ENCODE measurements at regions not wholly inside any gene's neighbourhood (a gene's known extent, or its start where the extent isn't known, plus 50 kb on each side); places are given as distances from the start of the nearest gene placed in this dataset.
A peak's percentile ranks its signal among the peaks of the same experiment; 100 is the strongest.

- no peak for ATAC-seq
- Histone ChIP-seq H3K27me3 (no peaks in the 10 kb centered on the region), H3K4me1 (peaks cover 0 to 17% (median 0%) of the 10 kb centered on the region in 3 donors), H3K27ac (peak overlapping the region in 1 of 4 donors; percentile 38), H3K4me3 (no peak overlapping the region), H3K36me3 (no peaks in the 10 kb centered on the region), H3K9me3 (no peaks in the 10 kb centered on the region)
- TF ChIP-seq POLR2A (IDR thresholded peaks at IDR 0.05) (no peak), CTCF (IDR thresholded peaks at IDR 0.05) (no peak), POLR2AphosphoS5 (IDR thresholded peaks at IDR 0.05) (no peak), EP300 (IDR thresholded peaks at IDR 0.05) (no peak)
- 36 to 70% methylated on average over 4 to 7 of the region's 7 CpGs for WGBS, 2 donors (ENCODE audit: low coverage in 1 of 2)
These were observed 158.5 kb upstream of the LMO4 start for GRCh38 chr1:87170157-87170556.

GRCh38 chr1:87170931-87171598, 157.6 kb upstream of the LMO4 start:
- WGBS, 2 donors (ENCODE audit: low coverage in 1 of 2) = 76 to 93% methylated on average over 4 of the region's 4 CpGs
- no peaks in the 10 kb centered on the region for H3K27me3 ChIP-seq
- no peak for TF ChIP-seq CTCF (IDR thresholded peaks at IDR 0.05)
- no peak for TF ChIP-seq EP300 (IDR thresholded peaks at IDR 0.05)
- no peak for TF ChIP-seq POLR2A (IDR thresholded peaks at IDR 0.05)
- TF ChIP-seq POLR2AphosphoS5 (IDR thresholded peaks at IDR 0.05) = no peak
- peaks cover 0 to 17% (median 0%) of the 10 kb centered on the region in 3 donors for H3K4me1 ChIP-seq
- no peak overlapping the region for H3K27ac ChIP-seq
- H3K4me3 ChIP-seq = no peak overlapping the region
- ATAC-seq = no peak
- no peaks in the 10 kb centered on the region for H3K36me3 ChIP-seq
- no peaks in the 10 kb centered on the region for H3K9me3 ChIP-seq

- no peak for ATAC-seq
- H3K4me3 ChIP-seq = no peak overlapping the region
- 50 to 83% methylated on average over 1 to 3 of the region's 3 CpGs for WGBS, 2 donors (ENCODE audit: low coverage in 1 of 2)
These were observed 155.4 kb upstream of the LMO4 start for GRCh38 chr1:87173231-87173630.

GRCh38 chr1:87174724-87175245, 153.9 kb upstream of the LMO4 start:
- Histone ChIP-seq H3K36me3 (no peaks in the 10 kb centered on the region), H3K27me3 (no peaks in the 10 kb centered on the region), H3K4me3 (no peak overlapping the region), H3K9me3 (no peaks in the 10 kb centered on the region), H3K4me1 (peaks cover 0 to 5% (median 0%) of the 10 kb centered on the region in 3 donors), H3K27ac (no peak overlapping the region)
- 88% methylated on average over 2 of the region's 2 CpGs; no CpG with 5 or more reads in 1 of the 2 donors for WGBS, 2 donors (ENCODE audit: low coverage in 1 of 2)
- no peak for ATAC-seq
- TF ChIP-seq POLR2A (IDR thresholded peaks at IDR 0.05) (no peak), POLR2AphosphoS5 (IDR thresholded peaks at IDR 0.05) (no peak), EP300 (IDR thresholded peaks at IDR 0.05) (no peak), CTCF (IDR thresholded peaks at IDR 0.05) (no peak)

More at GRCh38 chr1:87173231-87173630, 155.4 kb upstream of the LMO4 start:
- Histone ChIP-seq H3K36me3 (no peaks in the 10 kb centered on the region), H3K9me3 (no peaks in the 10 kb centered on the region), H3K27ac (no peak overlapping the region), H3K4me1 (peaks cover 0 to 9% (median 0%) of the 10 kb centered on the region in 3 donors), H3K27me3 (no peaks in the 10 kb centered on the region)
- TF ChIP-seq EP300 (IDR thresholded peaks at IDR 0.05) (no peak), POLR2AphosphoS5 (IDR thresholded peaks at IDR 0.05) (no peak), CTCF (IDR thresholded peaks at IDR 0.05) (no peak), POLR2A (IDR thresholded peaks at IDR 0.05) (no peak)

- Histone ChIP-seq H3K27me3 (no peaks in the 10 kb centered on the region), H3K9me3 (no peaks in the 10 kb centered on the region), H3K27ac (no peak overlapping the region), H3K36me3 (no peaks in the 10 kb centered on the region), H3K4me1 (no peaks in the 10 kb centered on the region), H3K4me3 (no peak overlapping the region)
- TF ChIP-seq CTCF (IDR thresholded peaks at IDR 0.05) (no peak), POLR2AphosphoS5 (IDR thresholded peaks at IDR 0.05) (no peak), POLR2A (IDR thresholded peaks at IDR 0.05) (no peak), EP300 (IDR thresholded peaks at IDR 0.05) (no peak)
- 59 to 90% methylated on average over 3 to 5 of the region's 5 CpGs for WGBS, 2 donors (ENCODE audit: low coverage in 1 of 2)
- no peak for ATAC-seq
These were observed 152.6 kb upstream of the LMO4 start for GRCh38 chr1:87176087-87176486.
